Large intestine (tissue), 3 donors: ENCODE measurements at regions not wholly inside any gene's neighbourhood (a gene's known extent, or its start where the extent isn't known, plus 50 kb on each side); places are given as distances from the start of the nearest gene placed in this dataset.

ENCODE experiments used
- DNase-seq, 2 donors: peaks; one replicate each; pipeline versions ENCODE4 v3.0.0 to v3.0.0-alpha.2; 2013
- H3K27ac ChIP-seq: one replicate; pipeline ENCODE4 v1.5.1; 2013; ENCODE audit warnings: low read length
- H3K27me3 ChIP-seq: 2 replicates; pipeline ENCODE4 v1.6.1; 2013; ENCODE audit warnings: low read length; ENCODE audit not compliant: control insufficient read depth, insufficient read depth
- H3K36me3 ChIP-seq: 2 replicates; pipeline ENCODE4 v1.6.1; 2013; ENCODE audit warnings: low read length; ENCODE audit not compliant: control insufficient read depth, insufficient read depth
- H3K4me1 ChIP-seq: one replicate; pipeline ENCODE4 v1.6.1; 2013; ENCODE audit warnings: low read length; ENCODE audit not compliant: control insufficient read depth, insufficient read depth
- H3K4me3 ChIP-seq: one replicate; pipeline ENCODE4 v1.5.1; 2013; ENCODE audit warnings: low read length
- H3K9me3 ChIP-seq: one replicate; pipeline ENCODE4 v1.6.1; 2013; ENCODE audit warnings: mild to moderate bottlenecking, low read depth, low read length, moderate library complexity; ENCODE audit not compliant: control insufficient read depth
- WGBS: methylation state at CpG from one replicate; pipeline ENCODE4 v1.1.5; 2013; ENCODE audit warnings: low lambda C conversion rate; ENCODE audit not compliant: insufficient coverage; 5-methylcytosine and 5-hydroxymethylcytosine counted together

DNA sequence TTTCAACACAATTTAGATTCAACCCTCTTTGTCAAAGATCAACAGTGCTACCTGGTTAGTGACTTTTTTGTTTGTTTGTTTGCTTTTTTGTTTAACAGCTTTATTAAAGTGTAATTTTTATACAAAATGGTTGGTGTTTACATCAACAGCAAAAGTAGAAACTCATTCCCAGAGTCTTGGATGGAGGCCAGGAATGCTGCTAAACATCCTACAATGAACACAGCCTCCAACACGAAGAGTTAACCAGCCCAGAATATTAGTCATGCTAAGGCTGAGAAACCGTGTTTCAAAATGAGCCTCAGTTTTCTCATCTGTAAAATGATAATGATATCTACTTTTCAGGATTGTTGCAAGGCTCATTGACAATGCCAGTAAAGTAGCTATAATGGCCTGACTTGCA, 211.0 kb upstream of the MAF start:
- H3K36me3 ChIP-seq = no peaks in the 10 kb centered on the region

GRCh38 chr16:79810449-79811189, 210.1 kb upstream of the MAF start:
- no CpG with 5 or more reads among the region's 6 CpGs for WGBS
- no peak overlapping the region for H3K4me3 ChIP-seq
- H3K27ac ChIP-seq = no peak overlapping the region
- H3K36me3 ChIP-seq = no peaks in the 10 kb centered on the region
- DNase-seq = no peak
- H3K9me3 ChIP-seq = peaks cover 4% of the 10 kb centered on the region
- no peaks in the 10 kb centered on the region for H3K4me1 ChIP-seq
- no peaks in the 10 kb centered on the region for H3K27me3 ChIP-seq

More for the DNA sequence above, 211.0 kb upstream of the MAF start:
- DNase-seq = no peak
- no peak overlapping the region for H3K27ac ChIP-seq
- peaks cover 4% of the 10 kb centered on the region for H3K9me3 ChIP-seq
- H3K27me3 ChIP-seq = no peaks in the 10 kb centered on the region
- no peak overlapping the region for H3K4me3 ChIP-seq
- H3K4me1 ChIP-seq = no peaks in the 10 kb centered on the region
- WGBS = no CpG with 5 or more reads among the region's 2 CpGs

DNA sequence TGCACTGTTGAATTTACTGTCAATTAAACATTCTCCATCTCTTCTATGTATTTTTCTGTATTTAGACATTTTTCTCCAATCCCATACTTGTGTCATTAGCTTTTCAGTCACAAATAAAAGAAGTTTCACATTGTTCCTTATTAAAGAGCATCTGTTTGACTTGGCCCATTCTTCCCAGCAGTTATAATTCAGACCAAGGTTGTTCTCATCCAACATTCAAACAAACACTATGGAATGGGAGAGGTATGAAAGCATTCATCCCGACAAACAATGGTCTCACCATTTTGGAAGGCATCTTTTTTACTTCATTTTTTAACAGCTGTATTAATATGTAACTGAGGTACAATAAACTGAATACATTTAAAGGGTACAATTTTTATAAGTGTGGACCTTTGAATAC, 208.8 kb upstream of the MAF start:
- Histone ChIP-seq H3K9me3 (peaks cover 4% of the 10 kb centered on the region), H3K27me3 (no peaks in the 10 kb centered on the region), H3K4me3 (no peak overlapping the region), H3K4me1 (no peaks in the 10 kb centered on the region), H3K36me3 (no peaks in the 10 kb centered on the region), H3K27ac (no peak overlapping the region)
- no peak for DNase-seq
- no CpG with 5 or more reads among the region's 1 CpG for WGBS

GRCh38 chr16:79808731-79809130, 208.2 kb upstream of the MAF start:
- no peaks in the 10 kb centered on the region for H3K4me1 ChIP-seq
- WGBS = no CpG with 5 or more reads among the region's 3 CpGs
- H3K4me3 ChIP-seq = no peak overlapping the region
- peaks cover 4% of the 10 kb centered on the region for H3K9me3 ChIP-seq
- H3K36me3 ChIP-seq = no peaks in the 10 kb centered on the region
- DNase-seq = no peak
- no peaks in the 10 kb centered on the region for H3K27me3 ChIP-seq
- no peak overlapping the region for H3K27ac ChIP-seq

DNA sequence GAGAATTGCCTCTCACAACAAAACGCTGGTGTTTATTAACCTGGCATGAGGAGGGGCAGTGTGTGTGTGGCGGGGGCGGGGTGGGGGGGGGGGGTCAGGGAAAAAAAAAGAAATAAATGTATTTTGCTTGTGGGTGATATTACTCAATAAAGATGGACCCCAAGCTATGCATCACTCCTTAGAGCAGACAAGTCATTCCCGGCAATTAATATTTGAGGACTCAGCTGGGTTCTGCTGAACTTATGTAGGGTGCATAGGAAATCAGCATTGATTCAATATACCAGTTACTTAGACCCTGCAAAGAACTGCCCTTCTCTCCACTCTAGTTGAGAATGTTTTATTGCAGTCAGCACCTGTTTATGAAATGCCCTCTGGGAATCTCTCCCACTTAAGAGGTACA, 206.2 kb upstream of the MAF start:
- H3K36me3 ChIP-seq = no peaks in the 10 kb centered on the region

GRCh38 chr16:79805621-79806020, 205.1 kb upstream of the MAF start:
- H3K27ac ChIP-seq = no peak overlapping the region

More for the DNA sequence above, 206.2 kb upstream of the MAF start:
- DNase-seq = no peak
- H3K9me3 ChIP-seq = peaks cover 4% of the 10 kb centered on the region
- H3K4me1 ChIP-seq = no peaks in the 10 kb centered on the region
- no peak overlapping the region for H3K4me3 ChIP-seq
- H3K27me3 ChIP-seq = no peaks in the 10 kb centered on the region
- no peak overlapping the region for H3K27ac ChIP-seq
- no CpG with 5 or more reads among the region's 4 CpGs for WGBS

GRCh38 chr16:79801646-79802045, 201.1 kb upstream of the MAF start:
- H3K27me3 ChIP-seq = no peaks in the 10 kb centered on the region
- no peaks in the 10 kb centered on the region for H3K4me1 ChIP-seq
- H3K27ac ChIP-seq = no peak overlapping the region
- H3K36me3 ChIP-seq = no peaks in the 10 kb centered on the region
- H3K9me3 ChIP-seq = no peaks in the 10 kb centered on the region
- no CpG with 5 or more reads among the region's 5 CpGs for whole genome bisulfite sequencing
- no peak overlapping the region for H3K4me3 ChIP-seq
- DNase-seq = no peak

More at GRCh38 chr16:79805621-79806020, 205.1 kb upstream of the MAF start:
- H3K36me3 ChIP-seq = no peaks in the 10 kb centered on the region
- H3K9me3 ChIP-seq = peaks cover 4% of the 10 kb centered on the region
- H3K4me1 ChIP-seq = no peaks in the 10 kb centered on the region
- no peak overlapping the region for H3K4me3 ChIP-seq
- no peak for DNase-seq
- H3K27me3 ChIP-seq = no peaks in the 10 kb centered on the region
- no CpG with 5 or more reads among the region's 2 CpGs for WGBS

GRCh38 chr16:79800016-79800608, 199.6 kb upstream of the MAF start:
- no peak for DNase-seq
- H3K36me3 ChIP-seq = no peaks in the 10 kb centered on the region
- WGBS = no CpG with 5 or more reads among the region's 3 CpGs
- H3K4me3 ChIP-seq = no peak overlapping the region
- no peaks in the 10 kb centered on the region for H3K4me1 ChIP-seq
- H3K9me3 ChIP-seq = no peaks in the 10 kb centered on the region
- no peaks in the 10 kb centered on the region for H3K27me3 ChIP-seq
- no peak overlapping the region for H3K27ac ChIP-seq

GRCh38 chr16:79798416-79799053, 198.0 kb upstream of the MAF start:
- H3K36me3 ChIP-seq = no peaks in the 10 kb centered on the region
- no peaks in the 10 kb centered on the region for H3K27me3 ChIP-seq
- WGBS = 100% methylated on average over 1 of the region's 2 CpGs
- no peak for DNase-seq
- H3K4me1 ChIP-seq = no peaks in the 10 kb centered on the region
- H3K27ac ChIP-seq = no peak overlapping the region
- H3K4me3 ChIP-seq = no peak overlapping the region
- no peaks in the 10 kb centered on the region for H3K9me3 ChIP-seq

GRCh38 chr16:79797486-79797885, 196.9 kb upstream of the MAF start:
- no CpG with 5 or more reads among the region's 8 CpGs for WGBS
- H3K9me3 ChIP-seq = no peaks in the 10 kb centered on the region
- no peak for DNase-seq
- no peak overlapping the region for H3K27ac ChIP-seq
- H3K27me3 ChIP-seq = no peaks in the 10 kb centered on the region
- H3K4me3 ChIP-seq = no peak overlapping the region
- H3K36me3 ChIP-seq = no peaks in the 10 kb centered on the region
- H3K4me1 ChIP-seq = no peaks in the 10 kb centered on the region
